Pancreas (tissue), 10 donors: ENCODE measurements at regions not wholly inside any gene's neighbourhood (a gene's known extent, or its start where the extent isn't known, plus 50 kb on each side); places are given as distances from the start of the nearest gene placed in this dataset.
A peak's percentile ranks its signal among the peaks of the same experiment; 100 is the strongest.
"Not testable (repeated sequence)": the region's sequence is repeated elsewhere in the genome, so short reads cannot be mapped to it uniquely, and the experiment has no call there.

Experiments
- ATAC-seq, 4 donors: fragments of 200-7000 bp; cut with Tn5 transposase; one replicate each; pipeline versions ENCODE4 v1.8.0 to v1.9.1; 2020; ENCODE audit warnings: mild to moderate bottlenecking in 4 of 4, moderate library complexity in 4 of 4
- DNase-seq, 6 donors: peaks; one replicate each; pipeline ENCODE4 v3.0.0-alpha.2; 2020
- FAIRE-seq: peaks from 2 replicates; lab custom pipeline; 2012; peaks lifted over from hg19 to GRCh38; lab: Jason Lieb, UNC
- H3K27ac ChIP-seq, 4 donors: fragments of 200-600 bp; sonication (generic); 1 replicate in 3 of 4; 2 replicates in 1 of 4; pipeline versions ENCODE4 v1.5.0 to v1.8.0; 2020
- H3K27me3 ChIP-seq, 4 donors: fragments of 200-600 bp; one replicate each; pipeline ENCODE4 v1.8.0; 2021
- H3K36me3 ChIP-seq, 3 donors: fragments of 200-600 bp; sonication (generic) in 1 of 3; one replicate each; pipeline versions ENCODE4 v1.5.0 to v1.8.0; 2020 to 2021
- H3K4me1 ChIP-seq, 3 donors: fragments of 200-600 bp; one replicate each; pipeline ENCODE4 v1.8.0; 2021
- H3K4me3 ChIP-seq, 4 donors: fragments of 200-600 bp; sonication (generic) in 2 of 4; one replicate each; pipeline versions ENCODE4 v1.5.0 to v1.8.0; 2020 to 2021
- H3K9me3 ChIP-seq, 4 donors: fragments of 200-600 bp; one replicate each; pipeline ENCODE4 v1.8.0; 2021
- CTCF ChIP-seq, 4 donors: fragments of 200-600 bp; sonication (generic) in 3 of 4; IDR thresholded peaks; one replicate each; pipeline versions ENCODE4 v1.5.0 to v1.8.0; 2021; ENCODE audit warnings: antibody characterized with exemption in 4 of 4
- WGBS, 2 donors: extraction: QIAGEN DNeasy Blood & Tissue Kit; methylation state at CpG; one replicate each; pipeline ENCODE4 v1.1.7; 2013; 5-methylcytosine and 5-hydroxymethylcytosine counted together
- intact Hi-C, 3 donors: fragments of 100-400 bp; cut with DNase I; formaldehyde crosslinking; loops; one replicate each; pipeline versions ENCODE4 v1.11.1 to v1.14.2; 2022
- donor health status: healthy with polysubstance abuse.
- donor health status: DM: no; HTN: no; CAD: no; lungs with moderate emphysema.
- donor health status: DM: no; HTN: no; CAD: no.
- donor health status: control.
- donor health status: control.
- donor health status: Bipolar disorder and iron deficiency.
- donor health status: DM: yes; HTN: yes; CAD: no.
- donor health status: DM: no; HTN: no; CAD: no.
- donor health status: DM: no; HTN: no; CAD: no.
- donor health status: DM: yes; HTN: yes; CAD: no.

DNA sequence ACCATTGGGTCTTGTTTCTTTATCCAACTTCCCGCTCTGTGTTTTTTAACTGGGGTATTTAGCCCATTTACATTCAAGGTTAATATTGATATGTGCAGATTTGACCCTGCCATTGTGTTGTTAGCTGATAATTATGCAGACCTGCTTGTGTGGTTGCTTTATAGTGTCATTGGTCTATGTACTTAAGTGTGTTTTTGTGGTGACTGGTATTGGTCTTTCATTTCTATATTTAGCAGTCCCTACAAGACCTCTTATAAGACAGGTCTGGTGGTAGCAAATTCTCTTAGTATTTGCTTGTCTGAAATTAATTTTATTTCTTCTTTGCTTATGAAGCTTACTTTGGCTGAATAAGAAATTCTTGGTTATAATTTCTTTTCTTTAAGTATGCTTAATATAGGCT lies 698.1 kb downstream of the DTWD2 start:
- Histone ChIP-seq H3K27ac (no peak overlapping the region), H3K9me3 (no peaks in the 10 kb centered on the region), H3K4me3 (no peak overlapping the region), H3K4me1 (no peaks in the 10 kb centered on the region), H3K27me3 (no peaks in the 10 kb centered on the region), H3K36me3 (no peaks in the 10 kb centered on the region)
- ATAC-seq (no peak), FAIRE-seq (no peak), DNase-seq (no peak)
- 41 to 81% methylated on average over 1 of the region's 1 CpG for WGBS, 2 donors
- intact Hi-C loops = no loop called here
- TF ChIP-seq CTCF (IDR thresholded peaks at IDR 0.05) = no peak

DNA sequence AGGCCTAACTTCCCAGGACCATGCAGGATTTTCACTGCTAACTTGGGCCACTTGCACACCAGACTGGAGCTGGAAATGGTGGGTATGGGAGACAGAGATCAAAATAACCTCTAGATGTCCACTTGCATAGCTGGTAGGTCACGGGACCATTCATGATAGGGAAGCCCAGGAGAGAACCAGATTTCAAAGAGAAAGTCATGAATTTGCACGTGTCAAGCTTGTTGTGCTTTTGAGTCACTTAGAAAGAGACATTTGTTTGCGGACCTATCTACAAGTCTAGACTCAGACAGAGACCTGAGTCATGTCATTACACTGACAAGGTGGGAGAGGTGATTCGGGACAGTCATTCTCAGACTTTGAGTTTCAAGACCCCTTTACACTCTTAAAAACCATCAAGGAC lies 704.1 kb downstream of the DTWD2 start:
- H3K4me1 ChIP-seq, DNase-seq, H3K27me3 ChIP-seq, FAIRE-seq, H3K36me3 ChIP-seq, H3K4me3 ChIP-seq, H3K27ac ChIP-seq, H3K9me3 ChIP-seq, ATAC-seq, intact Hi-C loops: not testable (repeated sequence)
- WGBS, 2 donors = 57 to 80% methylated on average over 4 of the region's 4 CpGs

- FAIRE-seq, H3K36me3 ChIP-seq: not testable (repeated sequence)
These were observed 705.8 kb downstream of the DTWD2 start for GRCh38 chr5:118282480-118283038.

GRCh38 chr5:118279540-118280294 lies 708.6 kb downstream of the DTWD2 start:
- FAIRE-seq (no peak), DNase-seq (no peak), ATAC-seq (no peak)
- intact Hi-C loops = no loop called here
- Histone ChIP-seq H3K9me3 (no peaks in the 10 kb centered on the region), H3K27ac (no peak overlapping the region), H3K4me3 (no peak overlapping the region), H3K4me1 (no peaks in the 10 kb centered on the region), H3K36me3 (no peaks in the 10 kb centered on the region), H3K27me3 (no peaks in the 10 kb centered on the region)
- TF ChIP-seq CTCF (IDR thresholded peaks at IDR 0.05) = no peak
- WGBS, 2 donors = 49 to 66% methylated on average over 6 of the region's 6 CpGs

More at GRCh38 chr5:118282480-118283038, 705.8 kb downstream of the DTWD2 start:
- 91 to 92% methylated on average over 30 to 42 of the region's 42 CpGs for WGBS, 2 donors
- H3K27me3 ChIP-seq, H3K4me3 ChIP-seq, H3K27ac ChIP-seq, H3K4me1 ChIP-seq, H3K9me3 ChIP-seq, ATAC-seq, intact Hi-C loops: not testable (repeated sequence)
- DNase-seq = peak in 1 of 6 donors; percentile 48

DNA sequence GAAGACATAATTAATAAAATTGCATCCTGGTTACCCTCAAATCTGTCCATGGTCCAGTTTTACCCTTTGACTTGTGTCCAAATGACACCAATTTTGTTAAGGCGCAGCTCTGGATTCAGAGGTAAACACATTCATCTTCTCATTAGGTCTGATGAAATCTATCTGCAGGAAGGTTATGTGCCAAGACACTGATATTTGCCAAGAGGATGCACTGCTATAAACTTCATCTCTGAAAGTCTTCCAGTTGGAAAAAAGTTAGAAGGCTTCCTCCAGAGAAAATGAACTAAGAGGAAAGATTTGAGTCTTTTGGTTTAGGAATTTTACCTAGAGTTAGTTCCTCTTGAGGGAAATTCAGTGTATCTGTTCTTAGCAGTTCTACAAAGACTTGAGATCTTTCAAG lies 717.8 kb downstream of the DTWD2 start:
- Histone ChIP-seq H3K36me3 (no peaks in the 10 kb centered on the region), H3K9me3 (no peaks in the 10 kb centered on the region), H3K4me1 (no peaks in the 10 kb centered on the region), H3K27me3 (no peaks in the 10 kb centered on the region), H3K27ac (no peak overlapping the region), H3K4me3 (no peak overlapping the region)
- WGBS, 2 donors = 72 to 83% methylated on average over 1 of the region's 1 CpG
- TF ChIP-seq CTCF (IDR thresholded peaks at IDR 0.05) = no peak
- ATAC-seq (no peak), DNase-seq (no peak), FAIRE-seq (no peak)
- intact Hi-C loops = no loop called here

GRCh38 chr5:118258223-118258622 lies 730.1 kb downstream of the DTWD2 start:
- no peak overlapping the region for H3K4me3 ChIP-seq
- FAIRE-seq = no peak
- TF ChIP-seq CTCF (IDR thresholded peaks at IDR 0.05) = no peak
- ATAC-seq = no peak
- H3K36me3 ChIP-seq = no peaks in the 10 kb centered on the region
- intact Hi-C loops = no loop called here
- DNase-seq = no peak
- 37 to 60% methylated on average over 1 of the region's 1 CpG for WGBS, 2 donors
- no peaks in the 10 kb centered on the region for H3K27me3 ChIP-seq
- no peaks in the 10 kb centered on the region for H3K4me1 ChIP-seq
- H3K9me3 ChIP-seq = no peaks in the 10 kb centered on the region
- no peak overlapping the region for H3K27ac ChIP-seq
